ENCODE measurements at regions not wholly inside any gene's neighbourhood (a gene's known extent, or its start where the extent isn't known, plus 50 kb on each side); places are given as distances from the start of the nearest gene placed in this dataset.
A peak's percentile ranks its signal among the peaks of the same experiment; 100 is the strongest.

- Histone ChIP-seq H3K27ac (no peak overlapping the region), H3K4me3 (ENCODE audit: low read depth, low read length) (no peak overlapping the region), H3K27me3 (ENCODE audit: insufficient read depth, low read depth, severe bottlenecking) (no peaks in the 10 kb centered on the region), H3K36me3 (no peaks in the 10 kb centered on the region), H3K9me3 (ENCODE audit: severe bottlenecking) (peaks cover 4% of the 10 kb centered on the region)
- TF ChIP-seq, protein P1, sequence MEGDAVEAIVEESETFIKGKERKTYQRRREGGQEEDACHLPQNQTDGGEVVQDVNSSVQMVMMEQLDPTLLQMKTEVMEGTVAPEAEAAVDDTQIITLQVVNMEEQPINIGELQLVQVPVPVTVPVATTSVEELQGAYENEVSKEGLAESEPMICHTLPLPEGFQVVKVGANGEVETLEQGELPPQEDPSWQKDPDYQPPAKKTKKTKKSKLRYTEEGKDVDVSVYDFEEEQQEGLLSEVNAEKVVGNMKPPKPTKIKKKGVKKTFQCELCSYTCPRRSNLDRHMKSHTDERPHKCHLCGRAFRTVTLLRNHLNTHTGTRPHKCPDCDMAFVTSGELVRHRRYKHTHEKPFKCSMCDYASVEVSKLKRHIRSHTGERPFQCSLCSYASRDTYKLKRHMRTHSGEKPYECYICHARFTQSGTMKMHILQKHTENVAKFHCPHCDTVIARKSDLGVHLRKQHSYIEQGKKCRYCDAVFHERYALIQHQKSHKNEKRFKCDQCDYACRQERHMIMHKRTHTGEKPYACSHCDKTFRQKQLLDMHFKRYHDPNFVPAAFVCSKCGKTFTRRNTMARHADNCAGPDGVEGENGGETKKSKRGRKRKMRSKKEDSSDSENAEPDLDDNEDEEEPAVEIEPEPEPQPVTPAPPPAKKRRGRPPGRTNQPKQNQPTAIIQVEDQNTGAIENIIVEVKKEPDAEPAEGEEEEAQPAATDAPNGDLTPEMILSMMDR (IDR thresholded peaks at IDR 0.05; ENCODE audit: low read depth, low read length): no peak
- DNase-seq: no peak
Measured at GRCh38 chr3:40628984-40629383, 104.2 kb downstream of the ZNF621 start.

GRCh38 chr3:40631341-40631995 is 106.7 kb downstream of the ZNF621 start:
- peak; percentile 33 for DNase-seq
- no peaks in the 10 kb centered on the region for H3K36me3 ChIP-seq
- no peak overlapping the region for H3K27ac ChIP-seq
- H3K27me3 ChIP-seq (ENCODE audit: insufficient read depth, low read depth, severe bottlenecking): no peaks in the 10 kb centered on the region
- TF ChIP-seq, protein P1 (IDR thresholded peaks at IDR 0.05; ENCODE audit: low read depth, low read length): no peak
- H3K4me3 ChIP-seq (ENCODE audit: low read depth, low read length): no peak overlapping the region
- H3K9me3 ChIP-seq (ENCODE audit: severe bottlenecking): peaks cover 4% of the 10 kb centered on the region

- TF ChIP-seq, protein P1 (IDR thresholded peaks at IDR 0.05; ENCODE audit: low read depth, low read length): no peak
- no peak overlapping the region for H3K4me3 ChIP-seq (ENCODE audit: low read depth, low read length)
- no peaks in the 10 kb centered on the region for H3K36me3 ChIP-seq
Measured at GRCh38 chr3:40637906-40638305, 113.1 kb downstream of the ZNF621 start.

DNA sequence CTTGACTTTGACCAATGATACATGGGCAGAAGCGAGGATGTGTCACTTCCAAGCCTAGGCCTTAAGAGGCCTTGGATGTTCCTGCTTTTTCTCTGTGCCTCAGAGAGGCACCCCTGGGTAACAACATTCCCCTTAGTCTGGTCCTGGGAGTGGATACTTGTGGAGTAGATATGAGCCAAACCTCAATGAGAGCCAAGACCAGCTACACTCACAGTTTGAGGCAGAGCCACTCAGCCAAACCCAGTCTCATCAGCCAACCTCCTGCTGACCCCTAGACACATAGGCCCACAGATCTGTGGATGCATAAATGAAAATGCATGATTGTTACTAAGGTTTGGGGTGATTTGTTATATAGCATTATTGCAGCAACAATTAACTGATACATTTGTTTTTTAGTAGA is 114.2 kb downstream of the ZNF621 start:
- TF ChIP-seq, protein P1 (IDR thresholded peaks at IDR 0.05; ENCODE audit: low read depth, low read length): no peak
- no peak overlapping the region for H3K4me3 ChIP-seq (ENCODE audit: low read depth, low read length)
- DNase-seq: no peak
- no peaks in the 10 kb centered on the region for H3K36me3 ChIP-seq
- no peaks in the 10 kb centered on the region for H3K9me3 ChIP-seq (ENCODE audit: severe bottlenecking)
- no peaks in the 10 kb centered on the region for H3K27me3 ChIP-seq (ENCODE audit: insufficient read depth, low read depth, severe bottlenecking)
- H3K27ac ChIP-seq: no peak overlapping the region

More at GRCh38 chr3:40637906-40638305, 113.1 kb downstream of the ZNF621 start:
- Histone ChIP-seq H3K27ac (no peak overlapping the region), H3K27me3 (ENCODE audit: insufficient read depth, low read depth, severe bottlenecking) (no peaks in the 10 kb centered on the region), H3K9me3 (ENCODE audit: severe bottlenecking) (no peaks in the 10 kb centered on the region)
- no peak for DNase-seq

DNA sequence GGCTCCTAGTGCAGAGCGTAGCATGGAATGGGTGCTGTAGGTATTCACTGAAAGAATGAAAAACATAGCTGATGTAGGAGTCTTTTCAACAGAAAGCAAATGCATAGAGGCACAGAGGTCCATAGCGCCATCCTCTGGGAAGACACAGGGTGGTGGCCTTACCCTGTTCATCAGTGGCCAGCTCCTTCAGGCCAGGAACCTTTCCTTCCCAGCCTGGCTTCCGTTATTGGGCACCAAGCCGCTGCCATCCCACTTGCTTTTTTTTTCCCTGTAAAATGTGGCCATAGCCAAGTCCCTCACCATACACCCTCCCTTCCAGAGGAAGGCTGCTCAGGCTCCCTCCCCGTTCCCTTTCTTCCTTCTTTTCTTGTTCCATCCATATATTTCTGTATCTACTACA is 118.1 kb downstream of the ZNF621 start:
- DNase-seq: no peak
- no peaks in the 10 kb centered on the region for H3K27me3 ChIP-seq (ENCODE audit: insufficient read depth, low read depth, severe bottlenecking)
- H3K9me3 ChIP-seq (ENCODE audit: severe bottlenecking): no peaks in the 10 kb centered on the region
- no peak overlapping the region for H3K4me3 ChIP-seq (ENCODE audit: low read depth, low read length)
- no peak overlapping the region for H3K27ac ChIP-seq
- H3K36me3 ChIP-seq: no peaks in the 10 kb centered on the region
- TF ChIP-seq, protein P1 (IDR thresholded peaks at IDR 0.05; ENCODE audit: low read depth, low read length): no peak

DNA sequence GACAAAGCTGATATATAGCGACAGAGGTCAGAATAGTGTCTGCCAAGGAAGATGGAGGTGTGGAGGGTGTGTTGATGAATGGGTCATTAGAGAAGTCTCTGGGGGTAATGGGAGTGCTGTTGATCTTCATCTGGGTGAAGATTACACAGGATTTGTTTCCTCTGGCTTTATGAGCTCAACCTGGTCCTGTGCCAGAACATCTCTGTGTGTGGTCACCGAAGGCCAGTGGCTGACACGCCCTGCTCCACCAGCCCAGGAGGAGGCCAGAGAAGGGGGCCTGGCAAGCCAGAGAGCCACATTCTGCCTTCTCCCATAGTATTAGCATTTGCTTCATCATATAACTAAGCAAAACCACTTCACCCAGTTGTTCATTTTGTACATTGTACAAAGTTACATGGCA is 121.1 kb downstream of the ZNF621 start:
- TF ChIP-seq, protein P1 (IDR thresholded peaks at IDR 0.05; ENCODE audit: low read depth, low read length): no peak
- no peak for DNase-seq
- H3K9me3 ChIP-seq (ENCODE audit: severe bottlenecking): no peaks in the 10 kb centered on the region
- no peak overlapping the region for H3K27ac ChIP-seq
- no peak overlapping the region for H3K4me3 ChIP-seq (ENCODE audit: low read depth, low read length)
- no peaks in the 10 kb centered on the region for H3K27me3 ChIP-seq (ENCODE audit: insufficient read depth, low read depth, severe bottlenecking)
- no peaks in the 10 kb centered on the region for H3K36me3 ChIP-seq
